DMS 273 (cell line): ENCODE measurements at regions not wholly inside any gene's neighbourhood (a gene's known extent, or its start where the extent isn't known, plus 50 kb on each side); places are given as distances from the start of the nearest gene placed in this dataset.

Source experiments
- DNase-seq: peaks from one replicate; lab custom pipeline; 2025; ENCODE audit not compliant: unreplicated experiment; lab: John Stamatoyannopoulos, UW

DNA sequence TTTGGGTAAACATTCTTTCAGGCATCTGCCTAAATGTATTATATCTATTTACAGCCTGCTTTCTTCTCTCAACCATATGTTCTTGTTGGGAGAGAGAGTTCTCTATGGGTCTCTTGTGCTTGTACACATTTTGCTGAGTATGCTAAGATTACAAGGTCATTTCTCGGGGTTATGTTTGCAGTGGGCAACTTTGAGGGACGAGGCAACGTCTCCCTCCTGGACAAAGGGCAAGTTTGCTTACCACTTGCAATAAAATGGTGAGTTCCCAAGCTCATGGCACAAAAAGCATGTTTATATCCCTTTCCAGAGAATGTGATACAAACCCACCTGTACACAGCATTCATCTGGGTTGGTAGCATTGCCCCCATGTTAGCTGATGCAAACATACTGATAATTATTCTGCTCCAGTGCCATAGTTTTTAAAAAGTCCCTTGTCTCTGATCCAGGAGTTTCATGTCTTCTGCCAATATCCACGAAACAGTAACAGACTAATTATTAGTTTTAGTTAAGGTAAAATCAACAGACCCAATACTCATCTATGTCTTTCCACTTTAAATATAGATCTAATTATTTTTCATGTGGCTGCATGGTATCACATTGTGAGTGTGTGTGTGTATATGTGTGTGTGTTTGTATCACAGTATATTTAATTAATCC lies 84.2 kb upstream of the MAPK4 start:
- DNase-seq = no peak

DNA sequence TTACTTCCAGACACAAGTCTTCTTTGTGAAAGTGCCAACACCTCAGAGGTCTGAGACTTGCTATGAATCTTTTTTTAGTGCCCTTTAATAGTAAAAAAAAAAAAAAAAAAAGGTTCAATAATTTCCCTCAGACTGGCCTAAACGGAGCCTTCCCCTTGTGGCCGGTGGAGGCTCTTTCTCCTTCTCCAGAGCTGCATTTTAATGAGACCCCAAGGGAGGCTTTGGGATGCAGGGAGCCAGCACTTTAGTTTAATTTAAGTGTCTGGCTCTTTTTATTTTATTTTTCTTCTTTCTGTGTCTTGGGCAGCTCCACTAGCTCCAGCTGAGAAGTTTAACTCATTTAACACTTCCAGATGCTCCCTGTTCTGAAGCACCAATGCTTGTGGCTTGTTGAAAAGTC lies 67.8 kb upstream of the MAPK4 start:
- no peak for DNase-seq

DNA sequence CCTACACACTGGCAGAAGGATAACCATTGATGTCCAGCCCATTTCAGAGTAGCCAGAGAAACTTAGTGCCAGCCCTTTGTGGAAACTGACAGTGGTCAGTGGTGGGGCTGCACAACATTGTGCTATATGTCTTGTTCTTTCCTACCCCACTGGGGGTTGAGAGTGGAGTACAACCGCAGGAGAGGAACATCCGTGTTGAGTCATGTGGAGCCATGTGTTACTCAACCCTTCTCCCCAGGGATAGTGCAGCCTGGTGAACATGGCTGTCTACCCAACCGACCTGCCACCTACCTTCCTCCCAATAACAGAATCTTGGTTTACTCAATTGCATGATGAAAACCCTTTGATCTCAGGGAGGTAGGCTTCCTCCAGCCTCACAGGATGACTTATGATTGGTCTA lies 65.3 kb upstream of the MAPK4 start:
- no peak for DNase-seq

DNA sequence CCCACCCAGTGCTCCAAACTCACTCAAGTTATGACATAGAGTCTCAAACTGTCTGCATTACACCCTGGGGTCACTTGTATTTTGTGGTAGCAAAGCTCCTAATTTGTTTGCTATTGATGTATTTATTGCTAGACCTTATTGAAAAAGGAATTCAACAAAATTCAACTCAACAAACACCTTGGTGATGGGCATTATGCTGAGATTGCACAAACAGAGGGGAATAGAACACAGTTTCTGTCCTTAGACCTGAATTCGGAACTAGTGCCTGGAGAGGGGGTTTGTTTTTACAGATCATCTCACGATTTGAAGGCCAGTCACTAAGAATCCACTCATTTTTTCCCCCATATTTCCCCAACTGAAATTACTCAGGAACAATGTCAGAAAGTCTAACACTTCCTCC lies 53.5 kb upstream of the MAPK4 start:
- no peak for DNase-seq

DNA sequence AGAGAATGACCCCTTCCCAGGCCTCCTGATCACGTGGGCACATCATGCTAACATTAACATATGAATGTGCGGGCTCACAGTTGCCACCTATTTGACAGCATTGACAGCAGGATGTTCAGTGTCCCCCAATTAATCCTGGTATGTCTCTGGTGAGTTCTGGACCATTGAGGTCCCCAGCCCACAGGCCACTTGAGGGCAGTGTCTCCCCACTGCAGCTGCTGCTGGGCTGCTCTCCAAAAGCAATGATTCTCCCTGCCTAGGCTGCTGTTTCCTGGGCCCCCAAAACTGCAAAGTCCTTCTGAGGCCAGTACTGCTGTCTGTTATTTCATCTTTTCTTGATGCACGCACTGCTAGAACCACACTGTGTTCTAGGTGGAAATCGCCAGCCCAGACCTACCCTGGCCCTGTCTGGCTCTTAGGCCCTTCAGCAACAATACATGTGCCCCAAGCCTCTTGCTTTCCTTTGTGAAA lies 52.7 kb upstream of the MAPK4 start:
- peak; percentile 78 for DNase-seq

DNA sequence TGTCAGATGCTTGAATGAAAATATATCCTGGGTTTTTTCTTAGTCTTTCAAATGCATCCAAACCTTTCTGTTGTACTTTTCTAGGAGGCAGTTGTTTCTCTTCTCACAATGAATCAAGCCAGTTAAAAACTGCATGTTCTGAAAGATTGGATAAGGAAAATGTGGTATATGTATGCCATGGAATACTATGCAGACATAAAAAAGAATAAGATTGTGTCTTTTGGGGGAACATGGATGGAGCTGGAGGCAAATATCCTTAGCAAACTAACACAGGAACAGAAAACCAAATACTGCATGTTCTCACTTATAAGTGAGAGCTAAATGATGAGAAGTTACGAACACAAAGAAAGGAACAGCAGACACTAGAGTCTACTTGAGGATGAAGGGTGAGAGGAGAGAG lies 51.7 kb upstream of the MAPK4 start:
- DNase-seq = no peak

DNA sequence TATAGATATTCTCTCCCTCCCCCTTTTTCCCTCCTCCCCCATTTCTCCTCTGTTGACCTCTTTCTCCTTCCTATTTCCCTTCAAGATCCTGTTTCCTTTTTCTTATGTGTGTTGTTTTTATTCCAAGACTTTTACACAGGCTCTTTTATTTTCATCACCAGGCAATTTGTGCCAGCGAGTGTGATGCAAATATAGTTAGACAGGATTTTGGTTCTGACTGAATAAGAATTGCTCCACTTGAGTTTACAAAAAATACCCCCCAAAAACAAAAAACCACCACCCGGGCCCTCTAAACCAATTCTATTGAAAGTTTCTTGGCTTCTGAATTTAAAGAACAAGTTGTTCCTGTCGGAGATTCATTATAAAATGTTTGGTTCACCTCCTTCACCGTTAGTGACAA lies 50.9 kb upstream of the MAPK4 start:
- no peak for DNase-seq
